ENCODE measurements at regions not wholly inside any gene's neighbourhood (a gene's known extent, or its start where the extent isn't known, plus 50 kb on each side); places are given as distances from the start of the nearest gene placed in this dataset.

DNA sequence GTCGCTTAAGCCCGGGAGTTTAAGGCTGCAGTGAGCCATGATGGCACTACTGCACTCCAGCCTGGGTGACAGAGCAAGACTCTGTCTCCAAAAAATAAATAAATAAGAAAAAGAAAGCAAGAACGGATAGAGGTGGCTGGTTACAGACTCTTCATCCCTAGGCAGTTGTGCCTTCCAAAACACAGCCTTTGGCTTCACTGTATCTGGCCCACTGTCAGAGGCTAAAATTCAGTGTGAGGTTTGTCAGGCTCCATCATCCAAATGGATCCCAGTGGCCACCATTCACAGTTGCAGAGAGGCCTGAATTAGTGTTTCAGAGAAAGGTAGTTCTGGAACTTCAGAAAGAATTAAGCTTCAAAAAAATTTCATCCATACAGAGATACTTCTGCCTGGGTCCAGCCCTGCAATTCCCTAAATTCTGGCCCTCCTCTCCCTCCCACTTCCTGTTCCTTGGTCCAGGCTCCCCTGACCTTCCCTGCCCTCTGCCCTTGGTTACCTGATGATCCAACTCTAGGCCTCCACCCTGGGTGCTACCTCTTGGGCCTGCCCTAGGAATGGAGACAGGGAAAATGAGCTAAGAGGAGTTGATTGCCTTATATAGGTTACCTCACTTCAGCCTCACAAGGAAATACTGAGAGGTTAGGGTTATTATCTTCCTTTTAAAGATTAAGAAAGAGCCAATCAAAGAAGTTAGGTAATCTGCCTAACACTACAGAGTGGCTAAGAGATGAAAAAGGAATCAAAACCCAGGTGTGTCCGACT, 97.2 kb upstream of the SLC44A1 start:
- no peak for DNase-seq (ENCODE audit: low read depth)

- DNase-seq (ENCODE audit: low read depth) = no peak
Observed at GRCh38 chr9:105148328-105149006, 96.0 kb upstream of the SLC44A1 start.

DNA sequence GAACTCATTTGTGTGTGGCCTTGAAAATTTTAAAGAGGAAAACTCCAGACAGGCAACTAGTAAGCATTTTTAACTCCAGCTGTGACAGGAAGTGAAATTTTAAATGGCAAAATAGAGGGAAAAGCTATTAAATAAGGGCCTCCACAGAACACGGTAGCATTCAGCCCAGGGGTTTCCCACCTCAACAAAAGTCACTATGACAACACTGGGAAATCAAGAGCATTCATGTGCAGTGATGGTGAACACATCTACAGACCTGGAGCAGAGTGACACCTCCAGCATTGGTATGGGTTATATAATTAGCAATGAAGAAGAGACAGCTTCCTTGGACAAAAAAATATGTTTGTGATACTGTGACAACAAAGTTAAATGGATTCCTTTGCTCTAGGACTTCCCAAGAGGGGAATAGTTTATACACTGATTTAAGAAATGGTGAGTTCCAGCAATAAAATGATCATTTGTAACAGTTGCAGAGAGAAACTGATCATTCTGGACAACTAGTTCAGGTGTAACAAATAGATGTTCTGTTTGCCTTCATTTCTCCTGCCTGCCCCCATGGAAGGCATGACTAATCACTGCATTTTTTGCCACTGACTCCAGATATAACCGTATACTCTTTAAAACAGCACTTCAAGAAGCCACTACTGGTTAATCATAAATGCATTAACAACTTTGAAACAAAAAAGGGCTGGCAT, 93.3 kb upstream of the SLC44A1 start:
- DNase-seq (ENCODE audit: low read depth) = no peak

GRCh38 chr9:105151686-105151995, 92.8 kb upstream of the SLC44A1 start:
- no peak for DNase-seq (ENCODE audit: low read depth)

DNA sequence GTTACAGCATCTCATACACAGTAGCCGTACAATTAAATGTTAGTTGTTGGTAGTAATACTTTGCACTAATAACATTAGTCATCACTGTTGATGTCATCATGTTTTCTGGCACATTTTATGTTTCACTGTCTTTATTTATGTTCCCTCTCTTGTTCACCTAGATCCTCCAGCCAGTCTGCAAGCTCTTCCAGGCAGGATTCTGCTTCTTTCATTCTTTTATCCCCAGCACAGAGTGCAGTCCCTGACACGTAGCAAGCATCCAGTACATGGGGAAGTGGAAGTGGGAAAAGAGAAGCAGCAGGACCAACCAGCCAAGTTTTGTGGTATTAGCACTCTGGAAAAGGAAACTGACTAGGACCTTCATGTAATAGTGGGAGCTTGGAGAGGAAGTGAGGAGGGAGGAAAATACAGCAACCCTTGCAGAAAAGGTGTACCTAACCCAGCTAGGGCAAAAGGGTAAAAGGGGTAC, 89.7 kb upstream of the SLC44A1 start:
- peak; percentile 17 for DNase-seq (ENCODE audit: low read depth)

DNA sequence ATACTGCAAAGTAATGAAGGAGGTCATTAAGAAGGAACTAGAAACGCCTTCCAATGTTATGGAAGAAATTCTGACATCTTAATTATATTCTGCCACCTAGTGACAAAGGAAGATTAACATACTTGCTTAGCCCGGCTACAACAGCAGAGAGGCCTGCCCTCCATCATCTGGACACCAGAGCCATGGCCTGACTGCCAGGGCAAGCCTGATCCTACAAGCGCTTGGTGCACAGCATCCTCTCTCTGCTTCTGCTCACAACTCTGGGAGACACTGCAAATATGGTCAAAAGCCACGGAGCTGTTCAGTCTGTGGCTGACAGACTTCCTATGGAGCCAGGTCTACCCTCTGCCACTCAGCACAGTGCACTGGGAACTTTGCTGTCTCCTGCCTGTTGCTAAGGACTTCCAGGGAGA, 87.3 kb upstream of the SLC44A1 start:
- peak; percentile 70 for DNase-seq (ENCODE audit: low read depth)

GRCh38 chr9:105158020-105158419, 86.4 kb upstream of the SLC44A1 start:
- no peak for DNase-seq (ENCODE audit: low read depth)

DNA sequence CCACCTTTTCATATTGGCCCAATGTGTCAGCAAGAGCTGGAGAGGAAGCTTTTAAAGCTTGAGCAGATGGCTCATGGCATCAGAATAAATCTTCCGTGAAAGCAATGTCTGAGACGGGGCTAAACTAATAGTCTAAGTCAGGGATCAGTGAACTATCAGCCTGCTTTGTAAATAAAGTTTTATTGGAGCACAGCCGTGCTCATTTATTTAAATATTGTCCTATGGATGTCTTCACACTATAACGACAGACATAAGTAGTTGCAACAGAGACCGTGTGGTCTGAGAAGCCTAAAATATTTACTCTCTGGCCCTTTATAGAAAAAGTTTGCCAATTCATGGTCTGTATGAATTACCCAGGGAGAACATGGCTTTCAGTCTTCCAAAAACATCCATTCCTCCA, 85.6 kb upstream of the SLC44A1 start:
- no peak for DNase-seq (ENCODE audit: low read depth)

DNA sequence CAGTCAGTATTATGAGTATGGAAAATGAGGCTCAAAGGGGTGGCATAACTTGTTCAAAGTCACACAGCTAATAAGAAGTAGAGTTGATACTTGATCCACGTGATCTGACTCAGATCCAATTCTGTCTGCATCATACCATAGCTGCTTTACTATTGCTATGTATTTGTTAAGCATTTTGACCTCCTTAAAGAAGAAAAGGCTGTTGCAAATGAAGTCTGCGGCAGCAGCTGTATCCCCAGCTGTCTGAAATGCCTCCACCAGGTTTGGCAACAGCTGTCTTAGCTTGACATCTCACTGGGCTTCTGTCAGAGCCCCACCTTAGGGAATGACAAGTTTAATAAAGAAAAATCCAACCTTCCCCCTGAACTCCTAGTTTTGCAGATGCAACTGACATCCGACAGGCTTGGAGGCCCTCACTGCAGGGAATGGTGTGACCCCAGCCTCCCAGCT, 75.6 kb upstream of the SLC44A1 start:
- no peak for DNase-seq (ENCODE audit: low read depth)

DNA sequence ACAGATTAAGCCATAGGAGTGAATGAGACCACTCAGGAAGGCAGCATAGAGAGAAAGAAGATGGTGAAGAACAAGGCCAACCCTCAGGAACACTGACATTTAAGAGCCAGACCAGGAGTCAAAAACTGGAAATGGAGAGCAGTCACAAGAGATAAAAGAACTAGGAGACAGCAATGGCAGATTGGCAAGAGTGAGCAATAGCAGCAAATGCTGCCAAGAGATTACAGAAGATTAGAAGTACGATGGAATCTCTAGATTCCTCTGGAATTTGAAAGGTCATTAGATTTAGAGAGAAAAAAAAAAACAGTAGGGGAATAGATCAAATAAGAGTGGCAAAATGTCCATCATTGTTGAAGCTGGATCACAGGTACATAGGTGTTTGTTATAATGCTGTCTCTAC, 73.4 kb upstream of the SLC44A1 start:
- DNase-seq (ENCODE audit: low read depth) = no peak

DNA sequence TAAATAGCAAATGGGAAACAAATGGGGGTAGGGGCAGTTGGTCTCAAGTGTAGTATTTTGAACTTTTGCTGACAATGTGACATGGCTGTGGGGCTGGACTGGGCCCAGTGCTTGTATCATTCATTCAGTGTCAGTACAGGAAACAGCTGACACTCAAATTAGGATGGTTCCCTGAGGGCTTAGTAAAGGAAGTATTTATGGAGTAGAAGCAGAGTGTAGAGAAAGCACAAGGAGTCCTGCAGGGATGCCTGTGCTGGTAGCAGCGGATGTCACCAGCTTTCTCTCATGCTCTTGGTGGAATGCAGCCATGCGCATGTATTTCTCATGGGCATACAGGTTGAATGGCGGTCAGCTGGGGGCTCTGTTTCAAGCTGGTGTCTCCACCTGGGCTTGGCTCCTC, 72.9 kb upstream of the SLC44A1 start:
- no peak for DNase-seq (ENCODE audit: low read depth)

- no peak for DNase-seq (ENCODE audit: low read depth)
Observed at GRCh38 chr9:105172436-105172835, 72.0 kb upstream of the SLC44A1 start.

GRCh38 chr9:105173306-105173705, 71.1 kb upstream of the SLC44A1 start:
- no peak for DNase-seq (ENCODE audit: low read depth)

DNA sequence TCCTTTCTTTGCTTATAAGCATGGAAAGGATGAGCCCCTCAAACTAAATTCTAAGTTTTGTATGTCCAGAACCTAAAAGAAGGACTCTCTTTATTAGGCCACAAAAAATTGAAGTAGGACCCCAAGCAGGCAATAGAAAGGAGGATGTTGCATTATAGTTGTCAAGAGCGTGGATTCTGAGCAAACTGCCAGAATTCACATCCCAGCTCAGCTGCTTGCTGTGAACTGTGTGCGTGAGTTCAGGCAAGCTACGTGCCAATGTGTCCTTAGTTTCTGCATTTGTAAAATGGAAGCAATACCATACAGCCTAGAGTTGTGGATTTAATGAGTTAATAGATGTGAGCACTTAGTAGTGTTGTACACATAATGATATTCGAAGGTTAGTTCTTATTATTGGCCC, 70.6 kb upstream of the SLC44A1 start:
- no peak for DNase-seq (ENCODE audit: low read depth)

DNA sequence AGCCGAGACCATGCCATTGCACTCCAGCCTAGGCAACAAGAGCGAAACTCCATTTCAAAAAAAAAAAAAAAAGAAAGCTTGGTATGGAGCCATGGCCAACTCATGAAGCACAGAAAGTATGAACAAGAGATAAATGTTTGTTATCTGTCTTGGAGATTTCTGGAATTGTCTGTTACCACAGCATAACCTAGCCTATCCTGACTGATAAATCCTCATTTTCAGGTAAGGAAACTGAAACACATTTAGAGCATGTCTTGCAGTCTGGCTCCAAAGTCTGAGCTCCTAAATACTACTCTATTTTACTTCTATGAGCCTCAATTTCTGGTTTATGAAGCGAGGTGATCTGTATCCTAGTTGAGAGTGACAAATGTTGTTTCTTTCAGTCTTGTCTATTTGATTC, 68.3 kb upstream of the SLC44A1 start:
- DNase-seq (ENCODE audit: low read depth) = no peak

DNA sequence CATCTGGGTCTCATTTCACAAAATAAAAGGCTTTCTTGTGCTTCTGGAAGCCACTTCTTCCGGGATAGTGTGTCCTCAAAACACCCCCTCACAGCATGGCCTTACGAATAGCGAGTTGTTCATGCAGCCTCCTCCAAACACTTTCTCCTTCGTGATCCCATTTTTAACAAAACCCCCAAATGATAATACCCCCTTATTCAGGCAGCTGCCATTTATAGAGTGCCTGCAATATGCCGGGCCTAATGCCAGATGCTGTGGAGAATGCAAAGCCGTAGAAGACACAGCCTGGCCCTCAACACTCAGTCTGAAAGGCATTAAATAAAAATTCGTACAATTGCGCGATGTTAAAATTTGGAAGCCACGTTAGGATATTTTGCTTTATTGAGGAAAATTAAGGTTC, 66.4 kb upstream of the SLC44A1 start:
- DNase-seq (ENCODE audit: low read depth) = no peak

GRCh38 chr9:105187781-105188180, 56.7 kb upstream of the SLC44A1 start:
- DNase-seq (ENCODE audit: low read depth) = peak; percentile 82

GRCh38 chr9:105188746-105189145, 55.7 kb upstream of the SLC44A1 start:
- DNase-seq (ENCODE audit: low read depth) = no peak

DNA sequence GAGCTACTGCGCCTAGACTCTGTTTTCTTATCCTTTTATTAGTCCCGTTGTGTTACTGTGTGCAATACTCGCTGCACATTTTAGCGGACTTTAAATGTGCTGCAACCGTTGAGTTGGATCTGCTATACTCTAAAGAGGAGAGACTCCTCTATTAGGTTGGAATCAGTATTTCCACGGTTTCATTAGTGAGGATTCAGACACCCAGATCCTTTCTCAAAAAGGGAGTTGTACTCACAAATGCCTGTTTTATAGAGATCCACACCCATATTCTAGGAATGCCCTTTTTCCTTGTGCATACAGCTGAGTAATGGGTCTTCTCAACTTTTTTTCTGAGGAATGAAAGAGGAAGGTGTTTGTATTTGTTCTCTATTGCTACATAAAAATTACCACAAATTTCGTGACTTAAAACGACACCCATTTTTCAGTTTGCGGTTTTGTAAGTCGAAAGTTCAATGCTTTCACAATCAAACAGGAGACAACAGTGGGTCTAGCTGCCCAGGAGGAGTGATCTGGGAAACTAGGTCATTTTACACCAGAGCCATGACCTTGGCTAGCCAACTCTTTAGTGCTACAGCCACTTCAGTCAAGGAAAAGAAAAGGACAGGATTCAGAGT, 52.8 kb upstream of the SLC44A1 start:
- peak; percentile 66 for DNase-seq (ENCODE audit: low read depth)

DNA sequence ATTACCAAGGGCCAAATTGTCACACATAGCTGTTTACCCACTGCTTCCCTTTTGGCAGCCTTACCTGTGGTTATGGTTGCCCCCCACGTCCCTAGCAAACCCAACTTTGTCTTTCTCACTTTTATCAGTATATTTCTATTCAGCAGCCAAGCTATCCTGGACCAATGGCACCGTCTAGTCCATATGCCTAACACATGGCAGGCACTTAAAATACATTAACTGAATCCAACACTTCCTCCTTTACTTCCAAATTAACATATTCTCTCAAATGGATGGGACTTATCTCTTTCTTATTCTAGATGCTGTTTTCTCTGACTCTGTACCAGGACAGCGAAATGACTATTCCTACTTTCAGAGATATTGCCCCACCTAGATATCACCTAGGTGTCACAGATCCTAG, 50.9 kb upstream of the SLC44A1 start:
- DNase-seq (ENCODE audit: low read depth) = no peak

DNA sequence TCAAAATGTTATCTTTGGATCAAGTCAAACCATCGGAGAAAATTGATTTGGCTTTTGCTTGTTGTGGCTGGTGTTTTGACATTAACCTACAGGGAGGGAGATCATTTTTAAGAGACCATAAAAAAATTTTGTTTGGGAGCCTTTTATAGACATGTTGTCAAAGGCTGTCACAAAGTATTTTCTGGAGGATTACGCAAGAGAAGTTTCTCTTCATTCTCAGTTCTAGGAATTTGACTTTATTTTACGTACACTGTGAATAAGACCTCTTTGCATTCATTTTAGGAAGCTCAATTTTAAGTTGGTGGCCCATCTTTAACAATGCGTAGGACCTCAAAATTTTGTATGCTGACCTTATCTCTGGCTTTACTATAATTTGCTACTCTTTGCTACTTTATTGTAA, 50.2 kb upstream of the SLC44A1 start:
- DNase-seq (ENCODE audit: low read depth) = no peak

Measured in stromal cell of bone marrow (primary cell).